DMS 273 treated with DMSO at 0.1 percent for 48 hours (cell line): ENCODE measurements at regions not wholly inside any gene's neighbourhood (a gene's known extent, or its start where the extent isn't known, plus 50 kb on each side); places are given as distances from the start of the nearest gene placed in this dataset.

Source experiments
- DNase-seq: peaks from one replicate; lab custom pipeline; 2025; lab: John Stamatoyannopoulos, UW

GRCh38 chr9:86830356-86830755 lies 117.0 kb downstream of the GAS1 start:
- no peak for DNase-seq

GRCh38 chr9:86829496-86830046 lies 117.7 kb downstream of the GAS1 start:
- DNase-seq = no peak

GRCh38 chr9:86828631-86829030 lies 118.7 kb downstream of the GAS1 start:
- no peak for DNase-seq

GRCh38 chr9:86827893-86828292 lies 119.4 kb downstream of the GAS1 start:
- DNase-seq = no peak

GRCh38 chr9:86825299-86825698 lies 122.0 kb downstream of the GAS1 start:
- no peak for DNase-seq

- DNase-seq = no peak
These were observed 125.1 kb downstream of the GAS1 start for GRCh38 chr9:86822006-86822801.

- DNase-seq = no peak
These were observed 126.1 kb downstream of the GAS1 start for GRCh38 chr9:86821006-86821845.

GRCh38 chr9:86819552-86819951 lies 127.8 kb downstream of the GAS1 start:
- no peak for DNase-seq

GRCh38 chr9:86818636-86819035 lies 128.7 kb downstream of the GAS1 start:
- no peak for DNase-seq

GRCh38 chr9:86816868-86817267 lies 130.4 kb downstream of the GAS1 start:
- no peak for DNase-seq

- DNase-seq = no peak
These were observed 130.9 kb downstream of the GAS1 start for GRCh38 chr9:86816366-86816765.

GRCh38 chr9:86812616-86813015 lies 134.7 kb downstream of the GAS1 start:
- no peak for DNase-seq

GRCh38 chr9:86809759-86810367 lies 137.4 kb downstream of the GAS1 start:
- DNase-seq = no peak

- DNase-seq = no peak
These were observed 138.2 kb downstream of the GAS1 start for GRCh38 chr9:86809151-86809550.

GRCh38 chr9:86807367-86807976 lies 139.8 kb downstream of the GAS1 start:
- no peak for DNase-seq

- no peak for DNase-seq
These were observed 143.3 kb downstream of the GAS1 start for GRCh38 chr9:86804011-86804410.

GRCh38 chr9:86802900-86803673 lies 144.2 kb downstream of the GAS1 start:
- no peak for DNase-seq

- no peak for DNase-seq
These were observed 146.1 kb downstream of the GAS1 start for GRCh38 chr9:86801246-86801645.

- DNase-seq = no peak
These were observed 146.6 kb downstream of the GAS1 start for GRCh38 chr9:86800681-86801080.

- DNase-seq = no peak
These were observed 148.3 kb downstream of the GAS1 start for GRCh38 chr9:86798966-86799365.

- DNase-seq = no peak
These were observed 150.6 kb downstream of the GAS1 start for GRCh38 chr9:86796666-86797065.
